Muscle of back (tissue), 3 donors: ENCODE measurements at regions not wholly inside any gene's neighbourhood (a gene's known extent, or its start where the extent isn't known, plus 50 kb on each side); places are given as distances from the start of the nearest gene placed in this dataset.

Source experiments
- DNase-seq, 3 donors: peaks; one replicate each; pipeline versions ENCODE4 v3.0.0 to v3.0.0-alpha.2; 2013

- no peak for DNase-seq
These were observed 285.1 kb upstream of the PHF14 start for GRCh38 chr7:10688544-10688943.

DNA sequence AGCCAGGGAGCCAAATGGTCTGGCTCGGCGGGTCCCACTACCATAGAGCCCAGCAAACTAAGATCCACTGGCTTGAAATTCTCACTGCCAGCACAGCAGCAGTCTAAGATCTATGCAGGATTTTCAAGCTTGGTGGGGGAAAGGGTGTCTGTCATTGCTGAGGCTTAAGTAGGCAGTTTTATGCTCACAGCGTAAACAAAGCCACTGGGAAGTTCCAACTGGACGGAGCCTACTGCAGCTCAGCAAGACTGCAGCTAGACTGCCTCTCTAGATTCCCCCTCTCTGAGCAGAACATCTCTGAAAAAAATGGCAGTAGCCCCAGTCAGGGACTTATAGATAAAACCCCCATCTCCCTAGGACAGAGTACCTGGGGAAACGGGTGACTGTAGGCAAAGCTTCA is 277.6 kb upstream of the PHF14 start:
- no peak for DNase-seq

GRCh38 chr7:10703059-10703458 is 270.6 kb upstream of the PHF14 start:
- DNase-seq, result no peak

DNA sequence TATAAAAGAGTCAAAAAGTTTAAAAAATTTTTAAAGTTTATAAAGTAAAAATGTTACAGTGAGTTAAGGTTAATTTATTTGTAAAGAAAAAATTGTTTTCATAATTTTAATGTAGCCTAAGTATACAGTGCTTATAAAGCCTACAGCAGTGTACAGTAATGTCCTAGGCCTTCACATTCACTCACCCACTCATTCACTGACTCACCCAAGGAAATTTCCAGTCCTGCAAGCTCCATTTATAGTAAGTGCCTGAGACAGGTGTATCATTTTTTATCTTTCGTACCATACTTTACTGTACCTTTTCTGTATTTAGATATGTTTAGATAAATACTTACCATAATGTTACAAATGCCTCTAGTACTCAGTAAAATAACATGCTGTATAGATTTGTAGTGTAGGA is 269.7 kb upstream of the PHF14 start:
- DNase-seq, result no peak

DNA sequence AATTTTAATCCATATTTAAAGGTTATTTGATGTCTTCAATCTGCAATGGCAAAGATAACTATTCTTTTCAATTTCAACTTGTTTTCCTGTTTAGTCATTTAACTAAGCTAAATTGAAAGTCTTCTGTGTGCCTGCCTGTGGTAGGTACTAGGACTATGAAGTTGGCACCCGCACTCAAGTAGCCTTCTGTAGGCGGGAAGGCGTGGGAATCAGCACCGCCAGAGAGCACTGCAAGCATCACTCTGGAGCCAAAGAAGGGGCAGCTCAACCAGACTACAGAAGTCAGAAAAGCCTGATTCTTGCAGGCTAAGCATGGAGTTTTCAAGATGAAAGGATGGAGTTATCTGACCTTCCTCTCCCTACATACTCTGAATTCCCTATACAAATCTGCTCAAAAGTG is 269.0 kb upstream of the PHF14 start:
- no peak for DNase-seq

GRCh38 chr7:10706875-10707493 is 266.7 kb upstream of the PHF14 start:
- DNase-seq, result no peak

GRCh38 chr7:10707519-10707918 is 266.2 kb upstream of the PHF14 start:
- DNase-seq, result no peak

DNA sequence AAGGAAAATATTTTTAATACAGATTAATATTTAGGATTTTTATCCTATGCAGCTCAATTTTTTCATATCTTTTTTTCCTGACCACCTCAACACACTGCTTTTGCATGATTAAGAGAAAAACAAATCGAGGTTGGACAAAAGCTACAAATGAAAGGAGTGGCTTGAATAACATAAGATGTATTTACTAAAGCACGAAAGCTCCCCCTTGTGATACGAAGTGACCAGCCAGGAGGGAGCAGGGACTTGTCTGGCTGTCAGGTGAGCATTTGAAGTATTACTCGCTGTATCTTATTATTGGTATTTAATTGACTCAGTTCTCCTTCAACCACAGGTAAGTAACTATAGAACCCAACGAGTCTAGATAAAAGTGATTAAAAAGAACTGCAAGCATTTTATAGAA is 265.2 kb upstream of the PHF14 start:
- DNase-seq, result no peak

DNA sequence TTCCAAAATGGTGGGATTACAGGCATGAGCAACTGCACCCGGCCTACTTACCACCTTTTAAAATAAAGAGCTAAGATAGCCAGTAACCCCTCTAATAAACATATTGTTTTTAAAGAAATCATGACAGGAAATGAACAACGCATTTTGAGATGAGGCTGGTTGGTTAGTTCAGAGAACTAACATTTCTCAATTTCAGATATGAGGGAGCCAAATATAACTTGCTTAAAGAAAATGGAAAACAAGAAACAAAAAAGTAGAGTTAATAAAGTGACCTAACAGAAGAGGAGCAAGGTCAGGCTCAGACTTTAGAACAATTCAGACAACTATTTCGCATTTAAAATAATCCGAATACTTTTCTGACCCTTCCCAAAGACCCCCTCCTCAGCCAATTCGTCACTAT is 254.9 kb upstream of the PHF14 start:
- DNase-seq, result no peak

DNA sequence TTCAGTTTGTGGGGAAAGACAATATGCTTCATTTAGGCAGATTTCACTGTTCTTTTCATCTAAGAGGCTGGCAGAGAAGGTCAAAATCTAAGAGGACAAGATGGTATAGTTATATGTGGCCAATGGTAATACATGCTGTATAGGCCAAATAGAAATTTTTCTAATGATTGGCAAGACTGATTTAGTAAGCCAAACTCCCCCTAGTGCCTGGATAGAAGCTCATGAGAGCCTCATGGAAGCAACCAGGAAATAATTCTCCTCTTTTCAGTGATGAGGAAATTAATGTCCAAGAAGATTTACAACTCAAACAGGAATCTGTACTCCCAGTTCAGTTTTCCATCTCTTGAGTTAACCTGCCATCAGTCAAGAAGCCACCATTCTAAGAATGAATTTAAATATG is 253.6 kb upstream of the PHF14 start:
- DNase-seq, result no peak

- DNase-seq, result no peak
These were observed 252.4 kb upstream of the PHF14 start for GRCh38 chr7:10721289-10721688.

DNA sequence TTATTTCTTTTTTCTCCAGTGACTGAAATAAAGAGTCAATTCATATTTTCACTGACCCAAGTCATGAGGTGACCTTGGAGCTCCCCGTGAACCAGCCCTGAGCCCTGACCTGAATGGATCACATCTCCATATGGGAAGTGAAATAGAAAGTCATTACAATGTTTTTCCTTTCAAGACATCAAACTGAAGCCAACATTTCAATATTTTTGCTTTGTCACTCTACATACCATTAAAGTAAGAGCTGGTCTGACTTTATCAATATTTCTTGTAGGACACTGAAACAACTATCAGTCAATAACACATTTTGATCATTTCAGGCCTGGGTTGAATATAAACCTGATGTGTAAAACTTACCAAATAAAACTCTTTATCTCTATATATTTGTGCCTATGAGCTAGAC is 249.8 kb upstream of the PHF14 start:
- DNase-seq, result no peak

DNA sequence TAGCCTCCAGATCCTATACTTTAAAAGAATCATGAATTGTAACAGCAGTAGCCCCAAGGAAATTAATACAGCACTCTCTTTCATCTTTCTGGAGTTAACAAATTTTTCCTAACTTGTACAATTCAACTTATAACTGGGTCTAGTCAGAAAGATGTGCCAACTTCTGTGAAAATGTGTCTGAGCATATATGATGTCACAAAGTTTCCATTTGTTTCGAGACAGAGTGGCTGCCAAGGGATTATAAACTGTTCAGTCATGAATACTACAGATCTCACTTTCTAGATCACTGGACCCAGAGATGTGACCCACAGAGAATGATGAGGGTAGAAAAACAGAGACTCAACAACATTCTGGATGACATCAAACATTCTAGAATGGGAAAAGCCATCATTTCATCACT is 249.2 kb upstream of the PHF14 start:
- DNase-seq, result peak in 1 of 3 donors; percentile 7

GRCh38 chr7:10727636-10728035 is 246.0 kb upstream of the PHF14 start:
- no peak for DNase-seq

DNA sequence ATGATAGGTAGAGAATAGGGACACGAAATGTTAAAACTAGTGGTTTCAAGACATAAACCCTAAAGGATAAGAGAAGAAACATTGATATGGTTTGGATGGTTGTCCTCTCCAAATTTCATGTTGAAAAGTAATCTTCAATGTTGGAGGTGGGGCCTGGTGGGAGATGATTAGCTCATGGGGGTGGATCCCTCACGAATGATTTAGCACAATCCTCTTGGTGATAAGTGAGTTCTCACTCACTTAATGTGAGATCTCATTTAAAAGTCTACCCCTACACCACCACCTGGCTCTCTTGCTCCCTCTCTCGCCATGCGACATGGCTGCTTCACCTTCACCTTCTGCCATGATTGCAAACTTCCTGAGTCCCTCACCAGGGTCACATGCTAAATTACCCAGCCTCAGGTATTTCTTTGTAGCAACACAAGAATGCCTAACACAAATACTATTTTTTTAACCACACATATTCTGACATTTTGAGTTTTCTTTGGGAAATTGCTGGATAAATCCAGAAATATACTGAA is 242.4 kb upstream of the PHF14 start:
- no peak for DNase-seq

DNA sequence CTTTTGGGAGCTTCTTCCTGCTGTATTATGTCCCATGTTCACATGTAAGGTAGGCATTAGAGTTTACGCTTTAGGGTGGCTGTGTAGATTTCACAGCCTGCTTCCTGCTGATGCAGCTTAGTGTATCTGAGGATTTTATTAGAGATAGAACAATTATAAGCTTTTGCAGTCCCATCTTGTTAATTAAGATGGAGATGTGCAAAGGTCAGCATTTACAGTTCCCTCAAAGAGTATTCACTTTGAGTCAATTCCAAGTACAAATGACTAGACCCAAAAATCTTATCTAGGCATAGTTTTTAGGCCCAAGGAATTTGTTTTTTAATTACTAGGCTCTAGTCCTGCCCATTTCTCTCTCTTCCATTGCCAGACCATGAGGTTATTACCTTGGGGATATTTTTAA is 239.9 kb upstream of the PHF14 start:
- DNase-seq, result no peak

DNA sequence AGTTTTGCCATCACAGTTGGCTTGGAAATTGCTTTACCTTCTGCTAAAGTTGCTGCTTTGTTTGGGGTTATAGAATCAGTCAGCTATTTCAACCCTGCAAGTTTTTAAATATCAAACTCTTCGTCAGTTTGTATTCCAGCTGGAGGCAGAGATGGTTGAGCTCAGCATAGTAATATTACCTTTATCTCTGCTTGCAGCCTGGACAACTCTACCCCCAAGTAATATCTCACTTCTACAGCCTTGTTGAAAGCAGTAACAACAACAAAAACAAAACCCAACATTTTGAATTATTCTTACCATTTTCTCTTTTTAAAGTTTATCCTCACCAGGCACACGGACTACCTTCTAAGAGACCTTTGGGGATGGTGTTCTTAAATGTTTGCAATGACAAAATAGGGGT is 239.1 kb upstream of the PHF14 start:
- no peak for DNase-seq

DNA sequence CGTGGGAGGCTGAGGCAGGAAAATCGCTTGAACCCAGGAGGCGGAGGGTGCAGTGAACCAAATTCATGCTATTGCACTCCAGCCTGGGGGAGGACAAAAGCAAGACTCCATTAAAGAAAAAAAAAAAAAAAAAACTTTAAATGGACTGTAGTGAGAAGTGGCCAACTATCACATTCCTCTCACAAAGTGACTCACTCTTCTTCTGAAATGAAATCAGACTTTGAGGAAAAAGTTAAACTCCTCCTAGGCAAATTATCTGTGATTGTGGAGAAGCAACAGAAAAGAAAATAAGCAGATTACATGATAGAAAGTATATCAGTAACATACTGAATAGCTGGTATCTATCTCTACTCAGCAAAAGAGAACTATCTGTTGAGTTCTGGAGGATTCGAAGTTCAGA is 234.3 kb upstream of the PHF14 start:
- no peak for DNase-seq

DNA sequence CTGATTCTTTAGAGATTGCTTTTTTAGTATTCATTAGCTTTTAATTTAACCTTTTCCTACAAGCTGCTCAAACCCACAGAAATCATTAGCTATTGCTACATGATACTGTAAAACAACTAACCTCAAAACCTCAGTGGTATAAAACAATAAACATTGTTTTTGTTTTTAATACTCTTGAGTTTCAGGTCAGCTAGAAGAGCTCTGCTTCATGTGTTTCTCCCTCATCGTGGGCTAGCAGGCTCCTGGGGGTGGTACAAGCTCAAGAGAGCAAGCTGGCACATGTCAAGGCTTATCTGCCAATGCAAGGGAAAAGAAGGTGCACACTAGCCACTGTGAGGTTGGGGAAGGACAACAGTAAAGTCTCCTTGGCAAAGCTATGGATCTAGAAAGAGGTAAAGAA is 232.9 kb upstream of the PHF14 start:
- DNase-seq, result no peak

GRCh38 chr7:10756981-10757380 is 216.7 kb upstream of the PHF14 start:
- no peak for DNase-seq

DNA sequence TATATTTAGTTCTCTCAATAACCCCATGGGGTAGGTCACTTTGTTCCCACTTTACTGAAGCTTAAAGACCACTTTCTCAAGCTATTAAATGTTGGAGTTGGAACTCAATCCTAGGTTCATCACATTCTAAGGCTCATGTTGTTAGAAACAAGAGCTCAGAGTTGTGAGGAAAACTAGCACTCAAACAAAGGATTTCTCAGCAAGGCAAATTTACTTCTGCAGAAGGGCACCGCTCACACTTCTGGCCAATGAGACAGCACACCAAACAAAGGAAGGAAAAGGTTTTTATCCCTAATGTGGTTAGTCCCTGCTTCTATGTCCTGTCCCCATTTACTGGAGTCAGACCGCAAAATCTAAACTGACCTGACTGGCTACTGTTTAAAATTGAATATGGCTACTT is 214.6 kb upstream of the PHF14 start:
- DNase-seq, result no peak

- no peak for DNase-seq
These were observed 205.9 kb upstream of the PHF14 start for GRCh38 chr7:10767771-10768170.

DNA sequence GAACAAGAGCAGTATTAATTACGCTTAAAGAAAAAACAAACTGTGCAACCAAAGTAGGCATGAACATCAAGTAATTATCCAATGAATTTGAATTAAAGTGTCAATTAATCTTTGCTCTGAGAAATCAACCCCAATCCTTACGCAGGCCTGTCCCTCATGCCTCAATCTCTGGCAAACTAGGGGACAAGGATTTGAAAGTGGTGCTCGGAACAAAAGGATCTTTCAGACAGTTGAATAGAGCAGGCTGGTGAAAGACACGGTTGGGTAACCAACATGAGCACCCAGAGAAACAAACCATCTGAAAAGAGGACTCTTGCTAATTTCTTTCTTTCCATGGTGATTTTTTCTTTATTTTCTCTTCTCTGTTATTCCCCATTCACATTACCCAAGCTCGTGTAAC is 203.5 kb upstream of the PHF14 start:
- no peak for DNase-seq

- DNase-seq, result no peak
These were observed 200.2 kb upstream of the PHF14 start for GRCh38 chr7:10773430-10773829.
